SK-N-MC (cell line): ENCODE measurements at regions not wholly inside any gene's neighbourhood (a gene's known extent, or its start where the extent isn't known, plus 50 kb on each side); places are given as distances from the start of the nearest gene placed in this dataset.

Source experiments
- EZH2 ChIP-seq: fragments of 200-600 bp; sonication (generic); IDR thresholded peaks from one replicate; pipeline ENCODE4 v1.6.1; 2017; ENCODE audit warnings: antibody characterized with exemption
- FOXP2 ChIP-seq: optimal IDR thresholded peaks from 2 replicates; pipeline ENCODE3; 2011; ENCODE audit warnings: mild to moderate bottlenecking, moderate library complexity; ENCODE audit not compliant: insufficient read depth; ENCODE audit errors: extremely low read length, control extremely low read depth
- POLR2AphosphoS5 ChIP-seq: IDR thresholded peaks from 2 replicates; pipeline ENCODE4 v1.6.1; 2012; ENCODE audit warnings: mild to moderate bottlenecking, low read depth, low read length, borderline replicate concordance

DNA sequence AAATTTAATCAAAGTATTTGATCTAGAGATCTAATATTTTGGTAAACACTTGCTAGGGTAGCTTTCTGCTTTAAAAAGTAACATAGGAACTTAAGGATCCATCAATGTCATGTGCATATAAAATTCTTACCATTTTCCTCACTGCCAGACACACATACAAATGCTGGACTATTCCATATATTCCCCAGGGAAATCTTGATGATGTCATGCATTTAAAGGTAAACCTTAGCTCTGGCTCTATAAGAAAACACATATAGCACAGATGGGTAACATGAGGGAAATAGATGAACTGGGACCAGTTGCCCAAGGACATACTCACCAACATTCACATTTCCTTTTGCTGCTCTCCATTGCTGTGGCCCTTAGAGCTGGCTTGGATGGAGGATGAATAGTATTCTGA is 79.1 kb upstream of the FMNL2 start:
- TF ChIP-seq POLR2AphosphoS5 (no peak), EZH2 (no peak), FOXP2 (no peak)
